ENCODE measurements at regions not wholly inside any gene's neighbourhood (a gene's known extent, or its start where the extent isn't known, plus 50 kb on each side); places are given as distances from the start of the nearest gene placed in this dataset.

GRCh38 chr18:41347057-41347456, 608.0 kb upstream of the PIK3C3 start:
- H3K27ac ChIP-seq (ENCODE audit: low read depth in 2 of 2, low read length in 2 of 2), result no peak overlapping the region
- H3K4me3 ChIP-seq (ENCODE audit: low read length in 3 of 3), result no peak overlapping the region
- no peaks in the 10 kb centered on the region for H3K4me1 ChIP-seq (ENCODE audit: control insufficient read depth in 2 of 3, insufficient read depth in 2 of 3, low read depth in 1 of 3, low read length in 3 of 3)
- no peak for DNase-seq
- H3K9me3 ChIP-seq (ENCODE audit: control insufficient read depth in 2 of 3, insufficient read depth in 1 of 3, low read length in 3 of 3), result no peaks in the 10 kb centered on the region
- no peaks in the 10 kb centered on the region for H3K27me3 ChIP-seq (ENCODE audit: control insufficient read depth, insufficient read depth, low read length)
- H3K9ac ChIP-seq (ENCODE audit: low read length in 3 of 3), result no peak overlapping the region
- intact Hi-C loops (cut with DNase I), result no loop called here
- no peaks in the 10 kb centered on the region for H3K36me3 ChIP-seq (ENCODE audit: control insufficient read depth in 2 of 3, insufficient read depth in 3 of 3, low read length in 3 of 3)
- no peak for TF ChIP-seq CTCF (IDR thresholded peaks at IDR 0.05; ENCODE audit: borderline replicate concordance, extremely low read depth, insufficient read depth)
- FAIRE-seq, result no peak

GRCh38 chr18:41343808-41344207, 611.2 kb upstream of the PIK3C3 start:
- Histone ChIP-seq H3K9ac (ENCODE audit: low read length in 3 of 3) (no peak overlapping the region), H3K4me3 (ENCODE audit: low read length in 3 of 3) (no peak overlapping the region), H3K36me3 (ENCODE audit: control insufficient read depth in 2 of 3, insufficient read depth in 3 of 3, low read length in 3 of 3) (no peaks in the 10 kb centered on the region), H3K9me3 (ENCODE audit: control insufficient read depth in 2 of 3, insufficient read depth in 1 of 3, low read length in 3 of 3) (no peaks in the 10 kb centered on the region), H3K4me1 (ENCODE audit: control insufficient read depth in 2 of 3, insufficient read depth in 2 of 3, low read depth in 1 of 3, low read length in 3 of 3) (no peaks in the 10 kb centered on the region), H3K27ac (ENCODE audit: low read depth in 2 of 2, low read length in 2 of 2) (no peak overlapping the region), H3K27me3 (ENCODE audit: control insufficient read depth, insufficient read depth, low read length) (no peaks in the 10 kb centered on the region)
- no peak for TF ChIP-seq CTCF (IDR thresholded peaks at IDR 0.05; ENCODE audit: borderline replicate concordance, extremely low read depth, insufficient read depth)
- FAIRE-seq (no peak), DNase-seq (no peak)
- intact Hi-C loops (cut with DNase I), result no loop called here

DNA sequence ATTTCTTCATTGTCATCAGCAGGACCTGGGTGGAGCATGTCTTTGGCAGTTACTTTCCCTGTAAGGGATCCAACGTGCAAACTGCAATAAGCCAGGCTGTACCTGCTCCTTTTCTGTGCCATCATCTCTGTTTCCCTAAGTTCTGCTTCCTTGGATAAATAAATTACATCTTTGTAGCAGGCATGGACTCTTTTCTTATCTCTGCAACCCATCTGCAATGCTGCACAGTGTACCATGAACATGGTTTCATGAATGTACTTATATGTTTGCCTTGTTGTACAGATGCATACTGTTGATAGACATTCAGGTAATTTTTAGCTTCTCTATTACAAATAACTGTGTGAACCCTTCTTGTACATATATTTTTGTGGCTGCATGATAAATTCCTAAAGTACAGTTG, 616.7 kb upstream of the PIK3C3 start:
- Histone ChIP-seq H3K27me3 (ENCODE audit: control insufficient read depth, insufficient read depth, low read length) (no peaks in the 10 kb centered on the region), H3K4me3 (ENCODE audit: low read length in 3 of 3) (no peak overlapping the region), H3K9ac (ENCODE audit: low read length in 3 of 3) (no peak overlapping the region), H3K4me1 (ENCODE audit: control insufficient read depth in 2 of 3, insufficient read depth in 2 of 3, low read depth in 1 of 3, low read length in 3 of 3) (no peaks in the 10 kb centered on the region), H3K36me3 (ENCODE audit: control insufficient read depth in 2 of 3, insufficient read depth in 3 of 3, low read length in 3 of 3) (no peaks in the 10 kb centered on the region), H3K9me3 (ENCODE audit: control insufficient read depth in 2 of 3, insufficient read depth in 1 of 3, low read length in 3 of 3) (no peaks in the 10 kb centered on the region), H3K27ac (ENCODE audit: low read depth in 2 of 2, low read length in 2 of 2) (no peak overlapping the region)
- TF ChIP-seq CTCF (IDR thresholded peaks at IDR 0.05; ENCODE audit: borderline replicate concordance, extremely low read depth, insufficient read depth), result no peak
- FAIRE-seq (no peak), DNase-seq (no peak)
- intact Hi-C loops (cut with DNase I), result no loop called here

DNA sequence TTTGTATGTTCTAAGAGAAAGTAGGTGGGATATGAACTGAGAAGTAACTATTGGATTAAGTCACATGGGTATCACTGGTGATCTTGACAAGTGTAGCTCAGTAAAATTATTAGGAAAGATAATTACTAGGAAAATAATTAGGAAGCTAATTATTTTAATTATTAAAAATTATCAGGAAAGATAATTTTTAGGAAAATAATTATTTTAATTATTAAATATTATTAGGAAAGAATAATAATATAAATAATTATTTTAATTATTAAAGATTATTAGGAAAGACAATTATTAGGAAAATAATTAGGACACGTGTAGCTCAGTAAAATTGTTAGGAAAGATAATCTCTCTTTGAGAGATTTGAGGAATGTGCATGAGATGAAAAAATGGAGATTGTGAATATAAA, 623.4 kb upstream of the PIK3C3 start:
- no peaks in the 10 kb centered on the region for H3K9me3 ChIP-seq (ENCODE audit: control insufficient read depth in 2 of 3, insufficient read depth in 1 of 3, low read length in 3 of 3)
- no peak overlapping the region for H3K9ac ChIP-seq (ENCODE audit: low read length in 3 of 3)
- no peaks in the 10 kb centered on the region for H3K4me1 ChIP-seq (ENCODE audit: control insufficient read depth in 2 of 3, insufficient read depth in 2 of 3, low read depth in 1 of 3, low read length in 3 of 3)
- FAIRE-seq, result peak; percentile 30
- no peak for TF ChIP-seq CTCF (IDR thresholded peaks at IDR 0.05; ENCODE audit: borderline replicate concordance, extremely low read depth, insufficient read depth)
- no peak for DNase-seq
- no peaks in the 10 kb centered on the region for H3K36me3 ChIP-seq (ENCODE audit: control insufficient read depth in 2 of 3, insufficient read depth in 3 of 3, low read length in 3 of 3)
- no peak overlapping the region for H3K27ac ChIP-seq (ENCODE audit: low read depth in 2 of 2, low read length in 2 of 2)
- intact Hi-C loops (cut with DNase I), result no loop called here
- H3K27me3 ChIP-seq (ENCODE audit: control insufficient read depth, insufficient read depth, low read length), result no peaks in the 10 kb centered on the region
- no peak overlapping the region for H3K4me3 ChIP-seq (ENCODE audit: low read length in 3 of 3)
